K562 (cell line): ENCODE measurements at regions not wholly inside any gene's neighbourhood (a gene's known extent, or its start where the extent isn't known, plus 50 kb on each side); places are given as distances from the start of the nearest gene placed in this dataset.

ENCODE experiments used
- ARID3B ChIP-seq: fragments of 250-450 bp; sonication (Bioruptor Pico); IDR thresholded peaks from 2 replicates; pipeline ENCODE4 v1.4.0; 2020; ENCODE audit warnings: borderline replicate concordance
- ELF1 ChIP-seq: fragments of 200-800 bp; sonication (Bioruptor generic); IDR thresholded peaks from 2 replicates; pipeline ENCODE4 v1.6.1; 2016; ENCODE audit warnings: missing genetic modification characterization, missing compliant biosample characterization
- EWSR1 ChIP-seq: fragments of 450-650 bp; IDR thresholded peaks from 2 replicates; pipeline ENCODE4 v1.6.1; 2018; ENCODE audit warnings: borderline replicate concordance, mild to moderate bottlenecking, low read depth, moderate library complexity; ENCODE audit not compliant: partially characterized antibody
- FOXA1 ChIP-seq: fragments of 450-650 bp; IDR thresholded peaks from 2 replicates; pipeline ENCODE4 v1.6.1; 2016; ENCODE audit warnings: mild to moderate bottlenecking, borderline replicate concordance
- HDAC8 ChIP-seq: fragments of 450-650 bp; IDR thresholded peaks from 2 replicates; pipeline ENCODE4 v1.6.1; 2016; ENCODE audit warnings: mild to moderate bottlenecking, missing genetic modification characterization, moderate library complexity, missing compliant biosample characterization
- HIVEP1 ChIP-seq: fragments of 250-450 bp; sonication (Bioruptor Pico); IDR thresholded peaks from 2 replicates; pipeline ENCODE4 v1.4.0; 2020; ENCODE audit warnings: mild to moderate bottlenecking
- HMBOX1 ChIP-seq: sonication (generic); IDR thresholded peaks from 2 replicates; pipeline ENCODE4 v1.6.1; 2016
- IRF1 ChIP-seq: sonication (generic); formaldehyde crosslinking; IDR thresholded peaks from 2 replicates; pipeline ENCODE4 v1.8.0; 2022; ENCODE audit warnings: missing genetic modification reagents, mild to moderate bottlenecking, borderline replicate concordance
- MAFF ChIP-seq: IDR thresholded peaks from 2 replicates; pipeline ENCODE4 v1.6.1; 2012; ENCODE audit warnings: low read length, improper control_type of control experiment
- MEIS2 ChIP-seq: fragments of 450-650 bp; IDR thresholded peaks from 2 replicates; pipeline ENCODE4 v1.6.1; 2014; ENCODE audit warnings: mild to moderate bottlenecking; ENCODE audit not compliant: partially characterized antibody
- NELFE ChIP-seq: IDR thresholded peaks from 2 replicates; pipeline ENCODE4 v1.6.1; 2011; ENCODE audit warnings: mild to moderate bottlenecking; ENCODE audit not compliant: insufficient read depth, insufficient read length
- RAD21 ChIP-seq, 2 experiments: fragments of 250-450 bp in 1 of 2; fragments of 450-650 bp in 1 of 2; sonication (Bioruptor Pico) in 1 of 2; formaldehyde crosslinking in 1 of 2; IDR thresholded peaks in 1 of 2; conservative IDR thresholded peaks in 1 of 2; 2 replicates each; pipeline versions ENCODE4 v1.4.0 to v1.8.0; 2020 to 2022; ENCODE audit warnings: mild to moderate bottlenecking in 2 of 2, moderate library complexity in 1 of 2
- RBM15 ChIP-seq: fragments of 200-400 bp; formaldehyde crosslinking; IDR thresholded peaks from 2 replicates; pipeline ENCODE4 v1.6.1; 2018; ENCODE audit warnings: mild to moderate bottlenecking, low read length, moderate library complexity; ENCODE audit not compliant: insufficient read depth
- TBP ChIP-seq: optimal IDR thresholded peaks from 2 replicates; pipeline ENCODE3; 2011; ENCODE audit warnings: low read depth, low read length, improper control_type of control experiment
- TEAD4 ChIP-seq, 2 experiments: sonication (generic) in 1 of 2; formaldehyde crosslinking in 1 of 2; IDR thresholded peaks; 2 replicates each; pipeline versions ENCODE4 v1.6.1 to v1.8.0; 2012 to 2022; ENCODE audit warnings: borderline replicate concordance in 1 of 2, inconsistent platforms in 1 of 2, low read length in 1 of 2, mild to moderate bottlenecking in 1 of 2, missing genetic modification reagents in 1 of 2
- TSC22D4 ChIP-seq: fragments of 450-650 bp; IDR thresholded peaks from 2 replicates; pipeline ENCODE4 v1.6.1; 2016; ENCODE audit warnings: missing genetic modification characterization, missing biosample characterization, control low read depth
- ZBTB33 ChIP-seq: sonication (generic); formaldehyde crosslinking; IDR thresholded peaks from 2 replicates; pipeline ENCODE4 v1.8.1; 2023; ENCODE audit warnings: mild to moderate bottlenecking, missing genetic modification reagents
- ZNF174 ChIP-seq: fragments of 250-450 bp; sonication (Bioruptor Pico); IDR thresholded peaks from 2 replicates; pipeline ENCODE4 v1.4.0; 2020; ENCODE audit warnings: mild to moderate bottlenecking
- ZNF212 ChIP-seq: fragments of 450-650 bp; formaldehyde crosslinking; IDR thresholded peaks from 2 replicates; pipeline ENCODE4 v1.4.0; 2020; ENCODE audit warnings: mild to moderate bottlenecking
- ZNF444 ChIP-seq: fragments of 250-450 bp; sonication (Bioruptor Pico); IDR thresholded peaks from 2 replicates; pipeline ENCODE4 v1.4.0; 2020; ENCODE audit warnings: mild to moderate bottlenecking, moderate library complexity
- ZSCAN32 ChIP-seq: fragments of 450-650 bp; formaldehyde crosslinking; IDR thresholded peaks from 2 replicates; pipeline ENCODE4 v1.4.0; 2020; ENCODE audit warnings: mild to moderate bottlenecking, moderate library complexity

GRCh38 chr12:88299567-88300101 lies 157.5 kb downstream of the TMTC3 start (continued):
- TF ChIP-seq ARID3B (CRISPR knock-in tag) (no peak), HIVEP1 (CRISPR knock-in tag) (no peak), ZSCAN32 (no peak), ZNF174 (CRISPR knock-in tag) (no peak), ZBTB33 (no peak), ZNF444 (CRISPR knock-in tag) (no peak), TEAD4 (IDR thresholded peaks at IDR 0.05; ENCODE audit: low read length) (peak; percentile 10; the same call in 1 of the 2 replicates), TEAD4 (CRISPR knock-in tag; IDR thresholded peaks at IDR 0.05; ENCODE audit: borderline replicate concordance) (no peak), TSC22D4 (tag) (no peak), HDAC8 (no peak), ZNF212 (CRISPR knock-in tag) (no peak), EWSR1 (no peak), ELF1 (no peak), NELFE (no peak), TBP (no peak), MEIS2 (no peak), HMBOX1 (no peak), FOXA1 (no peak), IRF1 (CRISPR knock-in tag) (no peak), MAFF (no peak; the same call in 1 of the 2 replicates), RAD21 (CRISPR knock-in tag; conservative IDR thresholded peaks at IDR 0.05 in 1 of 2, IDR thresholded peaks at IDR 0.05 in 1 of 2) (no peak), RBM15 (no peak)
